WTC11 (cell line): ENCODE measurements at regions not wholly inside any gene's neighbourhood (a gene's known extent, or its start where the extent isn't known, plus 50 kb on each side); places are given as distances from the start of the nearest gene placed in this dataset.

Experiments used
- ATAC-seq: fragments of 200-7000 bp; cut with Tn5 transposase; 2 replicates; pipeline ENCODE4 v1.10.0; 2021; ENCODE audit warnings: mild to moderate bottlenecking, moderate library complexity
- CTCF ChIA-PET: fragments of 300-600 bp; sonication (Branson Sonifier 250); formaldehyde crosslinking; loops from one replicate; lab custom pipeline; 2021; ENCODE audit warnings: antibody characterized with exemption; lab: Charles Lee
- POLR2A ChIA-PET: fragments of 350-600 bp; sonication (Branson Sonifier 250); formaldehyde crosslinking; loops from one replicate; lab custom pipeline; 2021; ENCODE audit warnings: antibody characterized with exemption; lab: Charles Lee
- DNase-seq: peaks from one replicate; pipeline ENCODE4 v3.0.0; 2021; ENCODE audit warnings: low spot score
- H3K27ac Mint-ChIP-seq: 2 replicates; pipeline ENCODE4 v1.8.0; 2021; ENCODE audit warnings: mixed read lengths
- H3K27me3 Mint-ChIP-seq: 2 replicates; pipeline ENCODE4 v1.8.0; 2021; ENCODE audit warnings: low read depth, mild to moderate bottlenecking, moderate library complexity, mixed read lengths
- H3K36me3 Mint-ChIP-seq: 2 replicates; pipeline ENCODE4 v1.8.0; 2021; ENCODE audit warnings: mixed read lengths
- H3K4me1 Mint-ChIP-seq: 2 replicates; pipeline ENCODE4 v1.8.0; 2022; ENCODE audit warnings: mixed read lengths
- H3K4me3 Mint-ChIP-seq: 2 replicates; pipeline ENCODE4 v1.8.0; 2021; ENCODE audit warnings: mild to moderate bottlenecking, moderate library complexity, mixed read lengths
- H3K9me3 Mint-ChIP-seq: 2 replicates; pipeline ENCODE4 v1.8.0; 2021; ENCODE audit warnings: mixed read lengths
- ELF4 ChIP-seq: sonication (generic); formaldehyde crosslinking; IDR thresholded peaks from 2 replicates; pipeline ENCODE4 v1.8.1; 2022; ENCODE audit warnings: low read depth, mild to moderate bottlenecking, moderate library complexity, missing genetic modification reagents
- GABPB1 ChIP-seq: sonication (generic); formaldehyde crosslinking; IDR thresholded peaks from 2 replicates; pipeline ENCODE4 v1.8.1; 2023; ENCODE audit warnings: mild to moderate bottlenecking, missing genetic modification reagents
- GRHL2 ChIP-seq: fragments of 250-450 bp; sonication (Bioruptor Pico); IDR thresholded peaks from 2 replicates; pipeline ENCODE4 v1.8.0; 2022; ENCODE audit warnings: mild to moderate bottlenecking, moderate library complexity; ENCODE audit not compliant: insufficient replicate concordance, severe bottlenecking
- JAZF1 ChIP-seq: fragments of 250-450 bp; sonication (Bioruptor Pico); IDR thresholded peaks from 2 replicates; pipeline ENCODE4 v1.9.0; 2021; ENCODE audit warnings: moderate library complexity, mild to moderate bottlenecking, inconsistent platforms
- MXD4 ChIP-seq: fragments of 250-450 bp; sonication (Bioruptor Pico); IDR thresholded peaks from 2 replicates; pipeline ENCODE4 v1.8.0; 2021; ENCODE audit warnings: mild to moderate bottlenecking, moderate library complexity, borderline replicate concordance
- NFE2L1 ChIP-seq: sonication (generic); formaldehyde crosslinking; IDR thresholded peaks from 2 replicates; pipeline ENCODE4 v1.8.1; 2023; ENCODE audit warnings: missing genetic modification reagents
- SMAD4 ChIP-seq: sonication (generic); formaldehyde crosslinking; IDR thresholded peaks from 2 replicates; pipeline ENCODE4 v1.8.0; 2022; ENCODE audit warnings: mild to moderate bottlenecking, missing genetic modification reagents
- TCF7 ChIP-seq: sonication (generic); formaldehyde crosslinking; IDR thresholded peaks from 2 replicates; pipeline ENCODE4 v1.8.0; 2022; ENCODE audit warnings: mild to moderate bottlenecking, low read depth, missing genetic modification reagents, moderate library complexity
- ZNF219 ChIP-seq: sonication (generic); formaldehyde crosslinking; IDR thresholded peaks from 2 replicates; pipeline ENCODE4 v1.8.0; 2023; ENCODE audit warnings: missing genetic modification reagents, mild to moderate bottlenecking, borderline replicate concordance
- ZNF396 ChIP-seq: fragments of 250-450 bp; sonication (Bioruptor Pico); IDR thresholded peaks from 2 replicates; pipeline ENCODE4 v1.8.0; 2021; ENCODE audit warnings: mild to moderate bottlenecking, moderate library complexity, borderline replicate concordance
- ZNF416 ChIP-seq: fragments of 250-450 bp; sonication (Bioruptor Pico); IDR thresholded peaks from 2 replicates; pipeline ENCODE4 v1.9.0; 2021; ENCODE audit warnings: mild to moderate bottlenecking, inconsistent platforms
- TF ChIP-seq, protein P1 (sequence below): sonication (generic); formaldehyde crosslinking; IDR thresholded peaks from 2 replicates; pipeline ENCODE4 v1.8.0; 2023; ENCODE audit warnings: mild to moderate bottlenecking, missing genetic modification reagents
- TF ChIP-seq, protein P2 (sequence below): fragments of 200-600 bp; IDR thresholded peaks from 2 replicates; pipeline ENCODE4 v1.8.0; 2022; ENCODE audit warnings: antibody characterized with exemption
- TF ChIP-seq, protein P3 (sequence below): sonication (generic); formaldehyde crosslinking; IDR thresholded peaks from 2 replicates; pipeline ENCODE4 v1.8.1; 2023; ENCODE audit warnings: mild to moderate bottlenecking, missing genetic modification reagents
- TF ChIP-seq, protein P4 (sequence below): sonication (generic); formaldehyde crosslinking; IDR thresholded peaks from 2 replicates; pipeline ENCODE4 v1.8.0; 2023; ENCODE audit warnings: missing genetic modification reagents, mild to moderate bottlenecking, borderline replicate concordance
- TF ChIP-seq, protein P5 (sequence below): sonication (generic); formaldehyde crosslinking; conservative IDR thresholded peaks from 2 replicates; pipeline ENCODE4 v1.8.1; 2022; ENCODE audit warnings: mild to moderate bottlenecking, missing genetic modification reagents
- TF ChIP-seq, protein P6 (sequence below): sonication (generic); formaldehyde crosslinking; IDR thresholded peaks from 2 replicates; pipeline ENCODE4 v1.8.1; 2022; ENCODE audit warnings: low read depth, missing genetic modification reagents, borderline replicate concordance
- TF ChIP-seq, protein P7 (sequence below): sonication (generic); formaldehyde crosslinking; IDR thresholded peaks from 2 replicates; pipeline ENCODE4 v1.8.1; 2022; ENCODE audit warnings: missing genetic modification reagents, borderline replicate concordance
- TF ChIP-seq, protein P8 (sequence below): sonication (generic); formaldehyde crosslinking; IDR thresholded peaks from 2 replicates; pipeline ENCODE4 v1.8.0; 2023; ENCODE audit warnings: missing genetic modification reagents

DNA sequence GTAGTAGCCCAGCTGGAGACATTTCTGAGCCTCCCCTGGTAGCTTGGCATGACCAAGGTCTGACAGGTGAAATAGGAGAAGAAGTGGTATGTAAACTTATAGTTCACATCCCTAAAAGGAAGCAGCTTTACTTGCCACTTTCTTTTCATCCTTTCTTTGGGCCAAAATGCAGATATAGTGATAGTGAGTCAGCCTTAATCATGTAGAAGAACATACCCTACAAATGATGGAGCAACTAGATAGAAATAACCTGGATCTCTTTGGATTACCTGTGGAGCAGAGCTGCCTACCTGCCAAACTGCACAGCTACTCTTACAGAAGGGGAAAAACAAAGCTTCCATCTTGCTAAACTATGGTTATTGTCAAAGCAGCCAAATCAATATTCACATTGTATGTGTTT, 106.7 kb upstream of the LCORL start:
- Mint-ChIP-seq H3K27me3 (no peaks in the 10 kb centered on the region), H3K4me1 (peaks cover 16% of the 10 kb centered on the region), H3K9me3 (no peaks in the 10 kb centered on the region), H3K4me3 (no peak overlapping the region), H3K27ac (no peak overlapping the region), H3K36me3 (no peaks in the 10 kb centered on the region)
- POLR2A ChIA-PET: no interaction called here
- no peak for DNase-seq
- CTCF ChIA-PET: no interaction called here
- ATAC-seq: no peak
- TF ChIP-seq ZNF396 (CRISPR knock-in tag) (no peak), JAZF1 (CRISPR knock-in tag) (no peak), ELF4 (CRISPR knock-in tag) (no peak), ZNF416 (CRISPR knock-in tag) (no peak)
- TF ChIP-seq, all 79 proteins: peak for 0

DNA sequence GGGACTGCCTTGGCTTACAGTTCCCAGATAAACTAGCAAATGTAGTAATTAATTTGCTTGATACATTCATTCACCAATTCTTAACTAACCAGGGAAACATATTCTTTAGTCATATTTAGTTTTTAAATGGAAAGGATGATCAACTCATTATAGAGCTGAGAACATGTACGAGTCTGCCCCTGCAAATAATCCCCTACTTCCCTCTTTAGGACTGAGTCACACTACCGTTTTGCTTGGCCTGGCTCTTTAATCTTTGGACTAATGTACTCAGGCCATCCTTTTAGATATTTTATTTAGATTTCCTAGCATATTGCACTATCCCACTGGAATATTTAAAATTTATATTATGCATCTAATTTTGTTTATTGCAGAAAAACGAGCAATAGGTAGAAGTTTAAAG, 105.5 kb upstream of the LCORL start:
- POLR2A ChIA-PET: no interaction called here
- H3K4me3 Mint-ChIP-seq: no peak overlapping the region
- peaks cover 14% of the 10 kb centered on the region for H3K4me1 Mint-ChIP-seq
- no peaks in the 10 kb centered on the region for H3K36me3 Mint-ChIP-seq
- no peak overlapping the region for H3K27ac Mint-ChIP-seq
- CTCF ChIA-PET: no interaction called here
- DNase-seq (no peak), ATAC-seq (no peak)
- H3K9me3 Mint-ChIP-seq: no peaks in the 10 kb centered on the region
- no peaks in the 10 kb centered on the region for H3K27me3 Mint-ChIP-seq
- TF ChIP-seq, protein P1, sequence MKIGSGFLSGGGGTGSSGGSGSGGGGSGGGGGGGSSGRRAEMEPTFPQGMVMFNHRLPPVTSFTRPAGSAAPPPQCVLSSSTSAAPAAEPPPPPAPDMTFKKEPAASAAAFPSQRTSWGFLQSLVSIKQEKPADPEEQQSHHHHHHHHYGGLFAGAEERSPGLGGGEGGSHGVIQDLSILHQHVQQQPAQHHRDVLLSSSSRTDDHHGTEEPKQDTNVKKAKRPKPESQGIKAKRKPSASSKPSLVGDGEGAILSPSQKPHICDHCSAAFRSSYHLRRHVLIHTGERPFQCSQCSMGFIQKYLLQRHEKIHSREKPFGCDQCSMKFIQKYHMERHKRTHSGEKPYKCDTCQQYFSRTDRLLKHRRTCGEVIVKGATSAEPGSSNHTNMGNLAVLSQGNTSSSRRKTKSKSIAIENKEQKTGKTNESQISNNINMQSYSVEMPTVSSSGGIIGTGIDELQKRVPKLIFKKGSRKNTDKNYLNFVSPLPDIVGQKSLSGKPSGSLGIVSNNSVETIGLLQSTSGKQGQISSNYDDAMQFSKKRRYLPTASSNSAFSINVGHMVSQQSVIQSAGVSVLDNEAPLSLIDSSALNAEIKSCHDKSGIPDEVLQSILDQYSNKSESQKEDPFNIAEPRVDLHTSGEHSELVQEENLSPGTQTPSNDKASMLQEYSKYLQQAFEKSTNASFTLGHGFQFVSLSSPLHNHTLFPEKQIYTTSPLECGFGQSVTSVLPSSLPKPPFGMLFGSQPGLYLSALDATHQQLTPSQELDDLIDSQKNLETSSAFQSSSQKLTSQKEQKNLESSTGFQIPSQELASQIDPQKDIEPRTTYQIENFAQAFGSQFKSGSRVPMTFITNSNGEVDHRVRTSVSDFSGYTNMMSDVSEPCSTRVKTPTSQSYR (CRISPR knock-in tag): no peak
- TF ChIP-seq ZNF219 (CRISPR knock-in tag) (no peak), NFE2L1 (CRISPR knock-in tag) (no peak), ELF4 (CRISPR knock-in tag) (no peak), TCF7 (CRISPR knock-in tag) (no peak), GABPB1 (CRISPR knock-in tag) (no peak), MXD4 (no peak), GRHL2 (CRISPR knock-in tag) (no peak), SMAD4 (CRISPR knock-in tag) (no peak)
- TF ChIP-seq, protein P2, sequence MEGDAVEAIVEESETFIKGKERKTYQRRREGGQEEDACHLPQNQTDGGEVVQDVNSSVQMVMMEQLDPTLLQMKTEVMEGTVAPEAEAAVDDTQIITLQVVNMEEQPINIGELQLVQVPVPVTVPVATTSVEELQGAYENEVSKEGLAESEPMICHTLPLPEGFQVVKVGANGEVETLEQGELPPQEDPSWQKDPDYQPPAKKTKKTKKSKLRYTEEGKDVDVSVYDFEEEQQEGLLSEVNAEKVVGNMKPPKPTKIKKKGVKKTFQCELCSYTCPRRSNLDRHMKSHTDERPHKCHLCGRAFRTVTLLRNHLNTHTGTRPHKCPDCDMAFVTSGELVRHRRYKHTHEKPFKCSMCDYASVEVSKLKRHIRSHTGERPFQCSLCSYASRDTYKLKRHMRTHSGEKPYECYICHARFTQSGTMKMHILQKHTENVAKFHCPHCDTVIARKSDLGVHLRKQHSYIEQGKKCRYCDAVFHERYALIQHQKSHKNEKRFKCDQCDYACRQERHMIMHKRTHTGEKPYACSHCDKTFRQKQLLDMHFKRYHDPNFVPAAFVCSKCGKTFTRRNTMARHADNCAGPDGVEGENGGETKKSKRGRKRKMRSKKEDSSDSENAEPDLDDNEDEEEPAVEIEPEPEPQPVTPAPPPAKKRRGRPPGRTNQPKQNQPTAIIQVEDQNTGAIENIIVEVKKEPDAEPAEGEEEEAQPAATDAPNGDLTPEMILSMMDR: no peak
- TF ChIP-seq, protein P3, sequence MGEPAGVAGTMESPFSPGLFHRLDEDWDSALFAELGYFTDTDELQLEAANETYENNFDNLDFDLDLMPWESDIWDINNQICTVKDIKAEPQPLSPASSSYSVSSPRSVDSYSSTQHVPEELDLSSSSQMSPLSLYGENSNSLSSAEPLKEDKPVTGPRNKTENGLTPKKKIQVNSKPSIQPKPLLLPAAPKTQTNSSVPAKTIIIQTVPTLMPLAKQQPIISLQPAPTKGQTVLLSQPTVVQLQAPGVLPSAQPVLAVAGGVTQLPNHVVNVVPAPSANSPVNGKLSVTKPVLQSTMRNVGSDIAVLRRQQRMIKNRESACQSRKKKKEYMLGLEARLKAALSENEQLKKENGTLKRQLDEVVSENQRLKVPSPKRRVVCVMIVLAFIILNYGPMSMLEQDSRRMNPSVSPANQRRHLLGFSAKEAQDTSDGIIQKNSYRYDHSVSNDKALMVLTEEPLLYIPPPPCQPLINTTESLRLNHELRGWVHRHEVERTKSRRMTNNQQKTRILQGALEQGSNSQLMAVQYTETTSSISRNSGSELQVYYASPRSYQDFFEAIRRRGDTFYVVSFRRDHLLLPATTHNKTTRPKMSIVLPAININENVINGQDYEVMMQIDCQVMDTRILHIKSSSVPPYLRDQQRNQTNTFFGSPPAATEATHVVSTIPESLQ (CRISPR knock-in tag): no peak
- TF ChIP-seq, protein P4, sequence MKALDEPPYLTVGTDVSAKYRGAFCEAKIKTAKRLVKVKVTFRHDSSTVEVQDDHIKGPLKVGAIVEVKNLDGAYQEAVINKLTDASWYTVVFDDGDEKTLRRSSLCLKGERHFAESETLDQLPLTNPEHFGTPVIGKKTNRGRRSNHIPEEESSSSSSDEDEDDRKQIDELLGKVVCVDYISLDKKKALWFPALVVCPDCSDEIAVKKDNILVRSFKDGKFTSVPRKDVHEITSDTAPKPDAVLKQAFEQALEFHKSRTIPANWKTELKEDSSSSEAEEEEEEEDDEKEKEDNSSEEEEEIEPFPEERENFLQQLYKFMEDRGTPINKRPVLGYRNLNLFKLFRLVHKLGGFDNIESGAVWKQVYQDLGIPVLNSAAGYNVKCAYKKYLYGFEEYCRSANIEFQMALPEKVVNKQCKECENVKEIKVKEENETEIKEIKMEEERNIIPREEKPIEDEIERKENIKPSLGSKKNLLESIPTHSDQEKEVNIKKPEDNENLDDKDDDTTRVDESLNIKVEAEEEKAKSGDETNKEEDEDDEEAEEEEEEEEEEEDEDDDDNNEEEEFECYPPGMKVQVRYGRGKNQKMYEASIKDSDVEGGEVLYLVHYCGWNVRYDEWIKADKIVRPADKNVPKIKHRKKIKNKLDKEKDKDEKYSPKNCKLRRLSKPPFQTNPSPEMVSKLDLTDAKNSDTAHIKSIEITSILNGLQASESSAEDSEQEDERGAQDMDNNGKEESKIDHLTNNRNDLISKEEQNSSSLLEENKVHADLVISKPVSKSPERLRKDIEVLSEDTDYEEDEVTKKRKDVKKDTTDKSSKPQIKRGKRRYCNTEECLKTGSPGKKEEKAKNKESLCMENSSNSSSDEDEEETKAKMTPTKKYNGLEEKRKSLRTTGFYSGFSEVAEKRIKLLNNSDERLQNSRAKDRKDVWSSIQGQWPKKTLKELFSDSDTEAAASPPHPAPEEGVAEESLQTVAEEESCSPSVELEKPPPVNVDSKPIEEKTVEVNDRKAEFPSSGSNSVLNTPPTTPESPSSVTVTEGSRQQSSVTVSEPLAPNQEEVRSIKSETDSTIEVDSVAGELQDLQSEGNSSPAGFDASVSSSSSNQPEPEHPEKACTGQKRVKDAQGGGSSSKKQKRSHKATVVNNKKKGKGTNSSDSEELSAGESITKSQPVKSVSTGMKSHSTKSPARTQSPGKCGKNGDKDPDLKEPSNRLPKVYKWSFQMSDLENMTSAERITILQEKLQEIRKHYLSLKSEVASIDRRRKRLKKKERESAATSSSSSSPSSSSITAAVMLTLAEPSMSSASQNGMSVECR (CRISPR knock-in tag): no peak
- TF ChIP-seq, protein P5, sequence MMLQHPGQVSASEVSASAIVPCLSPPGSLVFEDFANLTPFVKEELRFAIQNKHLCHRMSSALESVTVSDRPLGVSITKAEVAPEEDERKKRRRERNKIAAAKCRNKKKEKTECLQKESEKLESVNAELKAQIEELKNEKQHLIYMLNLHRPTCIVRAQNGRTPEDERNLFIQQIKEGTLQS: no peak
- TF ChIP-seq, protein P6, sequence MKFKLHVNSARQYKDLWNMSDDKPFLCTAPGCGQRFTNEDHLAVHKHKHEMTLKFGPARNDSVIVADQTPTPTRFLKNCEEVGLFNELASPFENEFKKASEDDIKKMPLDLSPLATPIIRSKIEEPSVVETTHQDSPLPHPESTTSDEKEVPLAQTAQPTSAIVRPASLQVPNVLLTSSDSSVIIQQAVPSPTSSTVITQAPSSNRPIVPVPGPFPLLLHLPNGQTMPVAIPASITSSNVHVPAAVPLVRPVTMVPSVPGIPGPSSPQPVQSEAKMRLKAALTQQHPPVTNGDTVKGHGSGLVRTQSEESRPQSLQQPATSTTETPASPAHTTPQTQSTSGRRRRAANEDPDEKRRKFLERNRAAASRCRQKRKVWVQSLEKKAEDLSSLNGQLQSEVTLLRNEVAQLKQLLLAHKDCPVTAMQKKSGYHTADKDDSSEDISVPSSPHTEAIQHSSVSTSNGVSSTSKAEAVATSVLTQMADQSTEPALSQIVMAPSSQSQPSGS: no peak
- TF ChIP-seq, protein P7, sequence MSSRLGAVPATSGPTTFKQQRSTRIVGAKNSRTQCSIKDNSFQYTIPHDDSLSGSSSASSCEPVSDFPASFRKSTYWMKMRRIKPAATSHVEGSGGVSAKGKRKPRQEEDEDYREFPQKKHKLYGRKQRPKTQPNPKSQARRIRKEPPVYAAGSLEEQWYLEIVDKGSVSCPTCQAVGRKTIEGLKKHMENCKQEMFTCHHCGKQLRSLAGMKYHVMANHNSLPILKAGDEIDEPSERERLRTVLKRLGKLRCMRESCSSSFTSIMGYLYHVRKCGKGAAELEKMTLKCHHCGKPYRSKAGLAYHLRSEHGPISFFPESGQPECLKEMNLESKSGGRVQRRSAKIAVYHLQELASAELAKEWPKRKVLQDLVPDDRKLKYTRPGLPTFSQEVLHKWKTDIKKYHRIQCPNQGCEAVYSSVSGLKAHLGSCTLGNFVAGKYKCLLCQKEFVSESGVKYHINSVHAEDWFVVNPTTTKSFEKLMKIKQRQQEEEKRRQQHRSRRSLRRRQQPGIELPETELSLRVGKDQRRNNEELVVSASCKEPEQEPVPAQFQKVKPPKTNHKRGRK: no peak
- TF ChIP-seq, protein P8, sequence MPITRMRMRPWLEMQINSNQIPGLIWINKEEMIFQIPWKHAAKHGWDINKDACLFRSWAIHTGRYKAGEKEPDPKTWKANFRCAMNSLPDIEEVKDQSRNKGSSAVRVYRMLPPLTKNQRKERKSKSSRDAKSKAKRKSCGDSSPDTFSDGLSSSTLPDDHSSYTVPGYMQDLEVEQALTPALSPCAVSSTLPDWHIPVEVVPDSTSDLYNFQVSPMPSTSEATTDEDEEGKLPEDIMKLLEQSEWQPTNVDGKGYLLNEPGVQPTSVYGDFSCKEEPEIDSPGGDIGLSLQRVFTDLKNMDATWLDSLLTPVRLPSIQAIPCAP (CRISPR knock-in tag): no peak
